K562 (cell line): ENCODE measurements at regions not wholly inside any gene's neighbourhood (a gene's known extent, or its start where the extent isn't known, plus 50 kb on each side); places are given as distances from the start of the nearest gene placed in this dataset.

Experiments
- ATAC-seq: fragments of 200-7000 bp; cut with Tn5 transposase; 3 replicates; pipeline ENCODE4 v1.9.1; 2020; ENCODE audit warnings: moderate library complexity
- BruUV-seq: library from RNA; stranded (reverse); fragments of 400-500 nt; replicated peaks from 2 replicates; lab custom pipeline; 2021; lab: Mats Ljungman, UMichigan
- CTCF ChIA-PET: fragments of 300-600 bp; formaldehyde crosslinking; extraction: SDS; loops from one replicate; lab custom pipeline; 2021; ENCODE audit warnings: low intra/inter-chr PET ratio; lab: Yijun Ruan, JAX
- POLR2A ChIA-PET: fragments of 300-600, 350-650 bp; sonication (Branson Sonifier 250); formaldehyde crosslinking; extraction: SDS; loops from one replicate; lab custom pipeline; 2021; ENCODE audit warnings: antibody characterized with exemption, inconsistent platforms; lab: Yijun Ruan, JAX
- DNase-seq, 4 experiments: peaks; one replicate each; pipeline versions ENCODE4 v3.0.0 to v3.0.0-alpha.2; 2011 to 2018; ENCODE audit warnings: low spot score in 3 of 4, mixed read lengths in 3 of 4; ENCODE audit errors: extremely low read depth in 1 of 4
- FAIRE-seq: peaks from 2 replicates; lab custom pipeline; 2011; peaks lifted over from hg19 to GRCh38; lab: Jason Lieb, UNC
- H2AFZ ChIP-seq: 2 replicates; pipeline ENCODE4 v1.6.0; 2011; ENCODE audit warnings: low read depth, low read length, control low read depth, inconsistent platforms
- H3K27ac ChIP-seq: fragments of 200-600 bp; 3 replicates; pipeline ENCODE4 v1.8.0; 2011; ENCODE audit warnings: low read depth, mild to moderate bottlenecking, control low read depth, inconsistent platforms, low read length, moderate library complexity, mixed read lengths; ENCODE audit errors: extremely low read depth
- H3K27me3 ChIP-seq, 2 experiments: fragments of 300-600 bp in 1 of 2; 2 replicates in 1 of 2; 3 replicates in 1 of 2; pipeline versions ENCODE4 v1.6.0 to v1.8.0; 2011; ENCODE audit warnings: inconsistent platforms in 2 of 2, low read length in 2 of 2, mild to moderate bottlenecking in 1 of 2, mixed read lengths in 1 of 2, moderate library complexity in 1 of 2; ENCODE audit not compliant: control insufficient read depth in 2 of 2, insufficient read depth in 2 of 2
- H3K36me3 ChIP-seq: fragments of 300-600 bp; 3 replicates; pipeline ENCODE4 v1.8.0; 2011; ENCODE audit warnings: mild to moderate bottlenecking, low read length, inconsistent platforms; ENCODE audit not compliant: control insufficient read depth, insufficient read depth
- H3K4me1 ChIP-seq, 2 experiments: fragments of 200-600 bp in 1 of 2; replicated peaks in 1 of 2; 2 replicates in 1 of 2; 3 replicates in 1 of 2; pipeline versions ENCODE4 v1.5.1 to v1.8.0; 2011; ENCODE audit warnings: inconsistent platforms in 2 of 2, low read length in 2 of 2, mild to moderate bottlenecking in 1 of 2, mixed read lengths in 1 of 2, moderate library complexity in 1 of 2; ENCODE audit not compliant: control insufficient read depth in 2 of 2, insufficient read depth in 2 of 2
- H3K4me2 ChIP-seq: 2 replicates; pipeline ENCODE4 v1.6.1; 2011; ENCODE audit warnings: low read length, control low read depth, inconsistent platforms, mixed read lengths; ENCODE audit not compliant: insufficient read depth
- H3K4me3 ChIP-seq: fragments of 200-600 bp; sonication (generic), shearing (Covaris generic); 2 replicates; pipeline ENCODE4 v1.5.1; 2016; ENCODE audit warnings: control low read depth, inconsistent platforms
- H3K79me2 ChIP-seq: fragments of 200-600 bp; 3 replicates; pipeline ENCODE4 v1.8.0; 2011; ENCODE audit warnings: low read length, inconsistent platforms; ENCODE audit not compliant: control insufficient read depth, insufficient read depth
- H3K9ac ChIP-seq, 2 experiments: 2 replicates each; pipeline versions ENCODE4 v1.6.0 to v1.6.1; 2011; ENCODE audit warnings: low read depth in 2 of 2, low read length in 2 of 2, control low read depth in 1 of 2, inconsistent platforms in 1 of 2, mild to moderate bottlenecking in 1 of 2, mixed read lengths in 1 of 2; ENCODE audit not compliant: insufficient read depth in 1 of 2
- H3K9me1 ChIP-seq: one replicate; pipeline ENCODE4 v1.6.0; 2011; ENCODE audit warnings: inconsistent platforms, mild to moderate bottlenecking, low read length, moderate library complexity; ENCODE audit not compliant: control insufficient read depth, insufficient read depth
- H3K9me3 ChIP-seq: replicated peaks from 2 replicates; pipeline ENCODE4 v1.5.1; 2011; ENCODE audit warnings: low read depth, low read length, inconsistent platforms; ENCODE audit not compliant: control insufficient read depth, insufficient read depth
- H4K20me1 ChIP-seq: replicated peaks from 2 replicates; pipeline ENCODE4 v1.6.1; 2011; ENCODE audit warnings: low read length, inconsistent platforms, mixed read lengths; ENCODE audit not compliant: control insufficient read depth, insufficient read depth
- CC2D1A ChIP-seq: fragments of 450-650 bp; IDR thresholded peaks from 2 replicates; pipeline ENCODE4 v1.6.1; 2017; ENCODE audit warnings: mild to moderate bottlenecking
- E2F1 ChIP-seq: sonication (generic); formaldehyde crosslinking; IDR thresholded peaks from 2 replicates; pipeline ENCODE4 v1.8.1; 2023; ENCODE audit warnings: mild to moderate bottlenecking, missing genetic modification reagents, moderate library complexity
- FOXK2 ChIP-seq, 2 experiments: fragments of 450-650 bp; IDR thresholded peaks in 1 of 2; conservative IDR thresholded peaks in 1 of 2; 2 replicates each; pipeline ENCODE4 v1.6.1; 2016; ENCODE audit warnings: low read depth in 2 of 2, mild to moderate bottlenecking in 1 of 2
- HNRNPH1 ChIP-seq: fragments of 200-400 bp; formaldehyde crosslinking; optimal IDR thresholded peaks from 2 replicates; pipeline ENCODE3; 2017; ENCODE audit warnings: low read depth, mild to moderate bottlenecking, low read length, moderate library complexity
- IRF2 ChIP-seq: sonication (generic); formaldehyde crosslinking; IDR thresholded peaks from 2 replicates; pipeline ENCODE4 v1.8.1; 2022; ENCODE audit warnings: mild to moderate bottlenecking, missing genetic modification reagents
- MXI1 ChIP-seq: IDR thresholded peaks from 2 replicates; pipeline ENCODE4 v1.6.1; 2011; ENCODE audit warnings: low read depth, mild to moderate bottlenecking, improper control_type of control experiment, low read length
- RBM25 ChIP-seq: fragments of 200-400 bp; formaldehyde crosslinking; IDR thresholded peaks from 2 replicates; pipeline ENCODE4 v1.6.1; 2018; ENCODE audit warnings: low read length, low read depth, moderate library complexity; ENCODE audit not compliant: severe bottlenecking
- STAT6 ChIP-seq: sonication (generic); formaldehyde crosslinking; IDR thresholded peaks from 2 replicates; pipeline ENCODE4 v1.8.1; 2023; ENCODE audit warnings: mild to moderate bottlenecking, missing genetic modification reagents
- TRIM28 ChIP-seq: fragments of 450-650 bp; IDR thresholded peaks from 2 replicates; pipeline ENCODE4 v1.6.1; 2017
- WGBS: fragments of 100-300 bp; shearing (Covaris generic); methylation state at CpG from one replicate; pipeline ENCODE4 v1.1.6; 2016; ENCODE audit warnings: low coverage, mixed read lengths; ENCODE audit not compliant: insufficient coverage; ENCODE audit errors: missing lambda C conversion rate; 5-methylcytosine and 5-hydroxymethylcytosine counted together
- in situ Hi-C: fragments of 300-500 bp; cut with MboI; formaldehyde crosslinking; loops from 4 replicates; pipeline ENCODE4 v1.15.0; 2018; ENCODE audit warnings: inconsistent platforms, mixed read lengths
- intact Hi-C: fragments of 100-400 bp; cut with micrococcal nuclease; formaldehyde crosslinking; loops from 2 replicates; pipeline ENCODE4 v1.14.2; 2022

- H3K36me3 ChIP-seq, result no peaks in the 10 kb centered on the region
- no peaks in the 10 kb centered on the region for H3K27me3 ChIP-seq
- no peaks in the 10 kb centered on the region; the same call in 1 of the 2 replicates for H3K9me3 ChIP-seq
- intact Hi-C loops, result no loop called here
- no peak overlapping the region for H3K9ac ChIP-seq
- TF ChIP-seq HNRNPH1, result no peak
- no peak for TF ChIP-seq RBM25
- no peak for TF ChIP-seq E2F1 (CRISPR knock-in tag)
- no peak for TF ChIP-seq FOXK2 (conservative IDR thresholded peaks at IDR 0.05 in 1 of 2, IDR thresholded peaks at IDR 0.05 in 1 of 2; ENCODE audit: low read depth in 2 of 2)
- no peak for TF ChIP-seq MXI1
- TF ChIP-seq CC2D1A, result no peak
- TF ChIP-seq TRIM28, result no peak
- TF ChIP-seq IRF2 (CRISPR knock-in tag), result no peak
- no peak for TF ChIP-seq STAT6 (CRISPR knock-in tag)
- TF ChIP-seq, all 486 proteins: peak for 0
- no peak overlapping the region for H3K27ac ChIP-seq
- H3K4me2 ChIP-seq, result no peak overlapping the region
- ATAC-seq, result no peak
- H4K20me1 ChIP-seq, result no peaks in the 10 kb centered on the region
- POLR2A ChIA-PET, result no interaction called here
- H2AFZ ChIP-seq, result no peak overlapping the region
- H3K79me2 ChIP-seq, result no peaks in the 10 kb centered on the region
- in situ Hi-C loops, result no loop called here
- CTCF ChIA-PET, result no interaction called here
- H3K9me1 ChIP-seq, result no peaks in the 10 kb centered on the region
- no peak for FAIRE-seq
- 0% methylated on average over 1 of the region's 1 CpG for WGBS
- DNase-seq, result no peak
- BruUV-seq, result no TSS peak
- H3K4me3 ChIP-seq, result no peak overlapping the region
- H3K4me1 ChIP-seq, result no peaks in the 10 kb centered on the region
Measured at GRCh38 chr21:25280061-25280460, 327.2 kb downstream of the MRPL39 start.
